ENCODE measurements at regions not wholly inside any gene's neighbourhood (a gene's known extent, or its start where the extent isn't known, plus 50 kb on each side); places are given as distances from the start of the nearest gene placed in this dataset.

DNA sequence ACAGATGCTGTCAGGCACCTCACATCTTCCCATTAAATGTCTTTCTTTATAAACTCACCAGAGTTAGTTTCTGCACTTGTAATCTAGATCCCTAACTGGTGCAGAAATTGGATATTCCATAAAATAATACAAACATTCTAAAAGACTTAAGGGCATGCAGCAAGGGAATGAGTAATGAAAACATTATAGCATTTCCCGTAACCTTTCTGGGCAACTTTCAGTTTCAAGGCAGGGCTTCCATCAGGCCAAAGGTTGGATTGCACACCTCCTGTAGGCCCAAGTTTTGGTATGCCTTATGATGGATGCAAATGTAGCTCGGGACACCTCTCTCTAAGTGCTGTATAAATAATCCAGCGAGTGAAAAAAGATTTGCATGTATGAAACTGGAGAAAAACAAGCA lies 129.9 kb upstream of the LYZL2 start:
- H3K36me3 Mint-ChIP-seq (ENCODE audit: low read depth, unreplicated experiment) = no peaks in the 10 kb centered on the region
- no peaks in the 10 kb centered on the region for H3K4me1 Mint-ChIP-seq (ENCODE audit: unreplicated experiment)
- no peak overlapping the region for H3K4me3 Mint-ChIP-seq (ENCODE audit: unreplicated experiment)
- no peak for DNase-seq (ENCODE audit: low spot score)
- H3K9me3 Mint-ChIP-seq (ENCODE audit: unreplicated experiment) = no peaks in the 10 kb centered on the region
- H3K27me3 Mint-ChIP-seq (ENCODE audit: unreplicated experiment) = no peaks in the 10 kb centered on the region
- H3K27ac Mint-ChIP-seq (ENCODE audit: unreplicated experiment) = no peak overlapping the region
- TF ChIP-seq, protein P1, sequence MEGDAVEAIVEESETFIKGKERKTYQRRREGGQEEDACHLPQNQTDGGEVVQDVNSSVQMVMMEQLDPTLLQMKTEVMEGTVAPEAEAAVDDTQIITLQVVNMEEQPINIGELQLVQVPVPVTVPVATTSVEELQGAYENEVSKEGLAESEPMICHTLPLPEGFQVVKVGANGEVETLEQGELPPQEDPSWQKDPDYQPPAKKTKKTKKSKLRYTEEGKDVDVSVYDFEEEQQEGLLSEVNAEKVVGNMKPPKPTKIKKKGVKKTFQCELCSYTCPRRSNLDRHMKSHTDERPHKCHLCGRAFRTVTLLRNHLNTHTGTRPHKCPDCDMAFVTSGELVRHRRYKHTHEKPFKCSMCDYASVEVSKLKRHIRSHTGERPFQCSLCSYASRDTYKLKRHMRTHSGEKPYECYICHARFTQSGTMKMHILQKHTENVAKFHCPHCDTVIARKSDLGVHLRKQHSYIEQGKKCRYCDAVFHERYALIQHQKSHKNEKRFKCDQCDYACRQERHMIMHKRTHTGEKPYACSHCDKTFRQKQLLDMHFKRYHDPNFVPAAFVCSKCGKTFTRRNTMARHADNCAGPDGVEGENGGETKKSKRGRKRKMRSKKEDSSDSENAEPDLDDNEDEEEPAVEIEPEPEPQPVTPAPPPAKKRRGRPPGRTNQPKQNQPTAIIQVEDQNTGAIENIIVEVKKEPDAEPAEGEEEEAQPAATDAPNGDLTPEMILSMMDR (IDR thresholded peaks at IDR 0.05; ENCODE audit: unreplicated experiment) = no peak

DNA sequence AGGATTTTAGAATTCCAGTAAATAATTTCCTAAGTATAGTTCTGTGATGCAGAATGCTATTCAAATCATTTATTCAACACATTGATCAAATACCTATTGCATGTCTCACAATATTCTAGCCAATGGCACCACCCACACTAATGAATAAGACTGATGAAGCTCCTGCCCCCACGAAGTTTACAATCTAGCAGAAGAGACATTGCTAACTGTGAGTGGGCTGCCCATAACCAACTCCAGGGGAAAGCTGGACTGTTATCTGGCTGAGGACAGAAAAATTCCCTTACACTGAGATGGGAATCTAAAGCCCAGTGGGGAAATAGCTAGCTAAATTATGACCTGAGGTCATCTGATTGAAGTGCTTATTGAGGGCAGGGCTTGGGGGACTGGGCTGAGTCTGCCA lies 128.8 kb upstream of the LYZL2 start:
- TF ChIP-seq, protein P1 (IDR thresholded peaks at IDR 0.05; ENCODE audit: unreplicated experiment) = no peak
- H3K4me1 Mint-ChIP-seq (ENCODE audit: unreplicated experiment) = no peaks in the 10 kb centered on the region
- H3K9me3 Mint-ChIP-seq (ENCODE audit: unreplicated experiment) = no peaks in the 10 kb centered on the region
- no peak for DNase-seq (ENCODE audit: low spot score)
- H3K4me3 Mint-ChIP-seq (ENCODE audit: unreplicated experiment) = no peak overlapping the region
- no peaks in the 10 kb centered on the region for H3K36me3 Mint-ChIP-seq (ENCODE audit: low read depth, unreplicated experiment)
- no peak overlapping the region for H3K27ac Mint-ChIP-seq (ENCODE audit: unreplicated experiment)
- no peaks in the 10 kb centered on the region for H3K27me3 Mint-ChIP-seq (ENCODE audit: unreplicated experiment)

DNA sequence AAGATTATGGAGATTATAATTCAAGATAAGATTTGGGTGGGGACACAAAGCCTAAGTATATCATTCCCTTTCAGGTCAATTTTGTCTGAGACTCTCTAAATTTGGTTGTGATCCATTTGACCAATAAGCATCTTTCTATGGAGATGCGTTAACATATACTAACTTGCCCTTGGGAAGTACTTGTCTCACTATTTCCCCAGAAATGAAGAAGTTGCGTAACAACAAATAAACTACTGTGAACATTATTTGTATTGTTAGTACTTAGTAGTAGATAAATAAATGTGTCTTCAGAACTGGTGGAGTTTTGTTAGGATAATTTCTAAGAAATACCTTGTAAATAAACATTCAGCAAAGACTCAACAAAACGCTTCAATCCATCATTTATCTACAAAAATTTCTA lies 127.3 kb upstream of the LYZL2 start:
- DNase-seq (ENCODE audit: low spot score) = no peak
- H3K27ac Mint-ChIP-seq (ENCODE audit: unreplicated experiment) = no peak overlapping the region
- no peaks in the 10 kb centered on the region for H3K27me3 Mint-ChIP-seq (ENCODE audit: unreplicated experiment)
- H3K4me1 Mint-ChIP-seq (ENCODE audit: unreplicated experiment) = no peaks in the 10 kb centered on the region
- no peak overlapping the region for H3K4me3 Mint-ChIP-seq (ENCODE audit: unreplicated experiment)
- TF ChIP-seq, protein P1 (IDR thresholded peaks at IDR 0.05; ENCODE audit: unreplicated experiment) = no peak
- no peaks in the 10 kb centered on the region for H3K36me3 Mint-ChIP-seq (ENCODE audit: low read depth, unreplicated experiment)
- no peaks in the 10 kb centered on the region for H3K9me3 Mint-ChIP-seq (ENCODE audit: unreplicated experiment)

- DNase-seq (ENCODE audit: low spot score) = no peak
- Mint-ChIP-seq H3K9me3 (ENCODE audit: unreplicated experiment) (no peaks in the 10 kb centered on the region), H3K27me3 (ENCODE audit: unreplicated experiment) (no peaks in the 10 kb centered on the region), H3K4me3 (ENCODE audit: unreplicated experiment) (no peak overlapping the region), H3K4me1 (ENCODE audit: unreplicated experiment) (no peaks in the 10 kb centered on the region), H3K27ac (ENCODE audit: unreplicated experiment) (no peak overlapping the region), H3K36me3 (ENCODE audit: low read depth, unreplicated experiment) (no peaks in the 10 kb centered on the region)
- TF ChIP-seq, protein P1 (IDR thresholded peaks at IDR 0.05; ENCODE audit: unreplicated experiment) = no peak
Observed at GRCh38 chr10:30756151-30756550, 126.6 kb upstream of the LYZL2 start.

DNA sequence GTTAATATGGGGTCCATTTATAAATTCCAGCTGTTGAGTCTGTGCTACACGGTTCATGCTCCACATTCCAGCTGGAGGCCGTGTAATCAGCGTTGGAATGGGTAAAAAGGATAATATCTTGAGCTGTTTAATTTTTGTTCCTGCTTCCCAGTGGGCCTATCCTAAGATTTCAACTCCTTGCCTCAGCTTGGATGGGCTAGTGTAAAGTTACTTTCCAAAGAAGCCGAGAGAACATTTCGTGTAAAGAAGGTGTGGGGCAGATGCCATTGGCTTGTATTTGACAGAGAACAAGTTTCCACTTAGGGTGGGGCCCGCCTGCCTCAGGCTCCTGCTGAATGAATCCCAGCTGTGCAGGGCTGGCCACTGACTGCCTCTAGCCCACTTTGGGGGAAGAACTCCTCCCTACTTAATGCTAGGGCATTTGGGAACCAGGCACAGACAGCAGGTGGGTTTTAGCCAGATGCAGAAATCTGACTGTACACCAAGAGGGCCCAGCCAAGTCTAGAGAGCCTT lies 125.9 kb upstream of the LYZL2 start:
- DNase-seq (ENCODE audit: low spot score) = no peak
- Mint-ChIP-seq H3K27me3 (ENCODE audit: unreplicated experiment) (no peaks in the 10 kb centered on the region), H3K27ac (ENCODE audit: unreplicated experiment) (no peak overlapping the region), H3K9me3 (ENCODE audit: unreplicated experiment) (no peaks in the 10 kb centered on the region), H3K4me3 (ENCODE audit: unreplicated experiment) (no peak overlapping the region), H3K4me1 (ENCODE audit: unreplicated experiment) (no peaks in the 10 kb centered on the region), H3K36me3 (ENCODE audit: low read depth, unreplicated experiment) (no peaks in the 10 kb centered on the region)
- TF ChIP-seq, protein P1 (IDR thresholded peaks at IDR 0.05; ENCODE audit: unreplicated experiment) = no peak

Data from endothelial cell (in vitro differentiated cells).